Activated B cell treated with CpG ODN at 0.5 μM for 24 hours (primary cell): ENCODE measurements at regions not wholly inside any gene's neighbourhood (a gene's known extent, or its start where the extent isn't known, plus 50 kb on each side); places are given as distances from the start of the nearest gene placed in this dataset.

Source experiments
- ATAC-seq: fragments of 200-7000 bp; cut with Tn5 transposase; one replicate; pipeline ENCODE4 v1.10.0; 2021; ENCODE audit warnings: low read depth, mild to moderate bottlenecking, moderate library complexity
- CTCF ChIA-PET: fragments of 350-600 bp; sonication (Branson Sonifier 250); formaldehyde crosslinking; loops from one replicate; lab custom pipeline; 2021; ENCODE audit warnings: antibody characterized with exemption; lab: Charles Lee
- POLR2A ChIA-PET: fragments of 350-600 bp; sonication (Branson Sonifier 250); formaldehyde crosslinking; loops from one replicate; lab custom pipeline; 2021; ENCODE audit warnings: antibody characterized with exemption; lab: Charles Lee
- DNase-seq: peaks from one replicate; pipeline ENCODE4 v3.0.0; 2022
- H3K27ac Mint-ChIP-seq: one replicate; pipeline ENCODE4 v1.8.0; 2020; ENCODE audit warnings: mixed read lengths
- H3K27me3 Mint-ChIP-seq: one replicate; pipeline ENCODE4 v1.8.0; 2021; ENCODE audit warnings: mixed read lengths
- H3K36me3 Mint-ChIP-seq: one replicate; pipeline ENCODE4 v1.8.0; 2021; ENCODE audit warnings: low read depth, mixed read lengths
- H3K4me1 Mint-ChIP-seq: one replicate; pipeline ENCODE4 v1.8.0; 2021; ENCODE audit warnings: mixed read lengths
- H3K4me3 Mint-ChIP-seq: one replicate; pipeline ENCODE4 v1.8.0; 2020; ENCODE audit warnings: mild to moderate bottlenecking, mixed read lengths
- H3K9me3 Mint-ChIP-seq: one replicate; pipeline ENCODE4 v1.8.0; 2020; ENCODE audit warnings: mixed read lengths
- CTCF ChIP-seq: fragments of 200-600 bp; IDR thresholded peaks from one replicate; pipeline ENCODE4 v1.8.0; 2022; ENCODE audit warnings: antibody characterized with exemption, mild to moderate bottlenecking
- intact Hi-C: fragments of 100-400 bp; cut with micrococcal nuclease; formaldehyde crosslinking; loops from one replicate; pipeline ENCODE4 v1.15.1; 2024

DNA sequence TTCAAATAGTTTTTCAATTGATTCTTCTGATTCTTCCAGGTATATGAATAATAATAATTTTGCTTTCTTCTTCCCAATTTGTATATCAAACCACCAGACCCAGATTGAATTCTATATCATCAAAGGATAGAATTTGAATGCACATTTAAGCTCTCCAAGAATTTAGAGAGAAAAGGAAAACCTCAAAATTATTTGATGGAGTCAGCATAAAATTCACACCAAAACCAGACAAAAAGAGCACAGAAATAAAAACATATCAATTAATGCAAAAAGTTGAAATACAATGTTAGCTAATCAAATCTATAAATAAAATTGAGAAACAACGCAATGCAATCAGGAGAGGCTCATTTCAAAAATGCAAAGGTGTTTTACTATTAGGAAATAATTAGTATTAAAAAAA, 248.0 kb upstream of the HS6ST1 start:
- H3K4me3 Mint-ChIP-seq = no peak overlapping the region
- intact Hi-C loops = no loop called here
- no peak for ATAC-seq
- DNase-seq = no peak
- H3K27me3 Mint-ChIP-seq = peaks cover 3% of the 10 kb centered on the region
- no peaks in the 10 kb centered on the region for H3K36me3 Mint-ChIP-seq
- no peak overlapping the region for H3K27ac Mint-ChIP-seq
- H3K9me3 Mint-ChIP-seq = no peaks in the 10 kb centered on the region
- no peaks in the 10 kb centered on the region for H3K4me1 Mint-ChIP-seq
- TF ChIP-seq CTCF = no peak
- ChIA-PET POLR2A (no interaction called here), CTCF (no interaction called here)

DNA sequence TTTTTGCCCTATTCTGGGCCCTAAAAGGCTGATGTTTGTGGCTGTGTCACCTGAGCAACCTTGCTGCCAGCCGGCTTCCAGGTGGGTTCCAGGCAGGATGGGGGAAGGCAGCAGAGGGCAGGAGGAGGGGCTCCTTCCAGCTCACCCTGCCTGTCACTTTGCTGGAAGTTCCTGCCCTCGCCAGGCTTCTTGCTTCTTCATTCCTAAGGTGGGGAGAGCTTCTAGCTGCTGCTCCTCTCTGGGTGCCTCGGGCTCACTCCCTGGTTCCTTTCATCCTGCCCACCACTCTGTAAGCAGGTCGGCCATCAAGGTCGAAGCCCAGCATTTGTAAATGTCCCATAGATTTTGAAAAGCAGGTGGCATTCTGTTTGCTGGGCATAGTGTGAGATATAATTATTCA, 249.4 kb upstream of the HS6ST1 start:
- H3K27ac Mint-ChIP-seq = no peak overlapping the region
- ChIA-PET CTCF (no interaction called here), POLR2A (no interaction called here)
- H3K4me1 Mint-ChIP-seq = no peaks in the 10 kb centered on the region
- no peaks in the 10 kb centered on the region for H3K9me3 Mint-ChIP-seq
- no peaks in the 10 kb centered on the region for H3K27me3 Mint-ChIP-seq
- H3K4me3 Mint-ChIP-seq = no peak overlapping the region
- ATAC-seq (no peak), DNase-seq (no peak)
- no peak for TF ChIP-seq CTCF
- H3K36me3 Mint-ChIP-seq = no peaks in the 10 kb centered on the region
- intact Hi-C loops = no loop called here

DNA sequence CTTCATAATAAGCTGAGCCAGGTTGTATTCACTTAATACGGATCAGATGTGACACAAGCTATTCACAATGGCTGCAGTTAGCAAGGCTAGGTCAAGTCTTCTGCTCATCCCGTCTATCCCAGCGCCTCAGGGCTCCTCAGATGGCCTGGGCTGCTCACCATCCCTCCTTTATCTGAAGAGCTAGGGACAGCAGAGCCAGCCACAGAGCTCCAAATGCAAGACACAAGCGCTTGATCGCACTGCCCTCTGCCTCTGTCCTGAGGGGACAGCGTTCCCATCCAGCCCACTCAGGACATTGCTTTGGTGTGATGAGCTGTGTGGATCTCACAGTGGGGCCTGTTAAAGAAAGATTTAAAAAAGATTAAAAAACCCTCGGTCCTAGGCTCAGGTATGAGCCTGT, 254.4 kb upstream of the HS6ST1 start:
- ChIA-PET CTCF (no interaction called here), POLR2A (no interaction called here)
- no peak for TF ChIP-seq CTCF
- Mint-ChIP-seq H3K9me3 (no peaks in the 10 kb centered on the region), H3K36me3 (no peaks in the 10 kb centered on the region), H3K27ac (no peak overlapping the region), H3K4me3 (no peak overlapping the region), H3K4me1 (no peaks in the 10 kb centered on the region), H3K27me3 (no peaks in the 10 kb centered on the region)
- intact Hi-C loops = no loop called here
- ATAC-seq (no peak), DNase-seq (no peak)

GRCh38 chr2:128573531-128573930, 254.9 kb upstream of the HS6ST1 start:
- Mint-ChIP-seq H3K4me1 (no peaks in the 10 kb centered on the region), H3K36me3 (no peaks in the 10 kb centered on the region), H3K27ac (no peak overlapping the region), H3K4me3 (no peak overlapping the region), H3K9me3 (no peaks in the 10 kb centered on the region), H3K27me3 (no peaks in the 10 kb centered on the region)
- ChIA-PET POLR2A (no interaction called here), CTCF (no interaction called here)
- DNase-seq = no peak
- ATAC-seq = no peak
- no peak for TF ChIP-seq CTCF
- intact Hi-C loops = no loop called here

DNA sequence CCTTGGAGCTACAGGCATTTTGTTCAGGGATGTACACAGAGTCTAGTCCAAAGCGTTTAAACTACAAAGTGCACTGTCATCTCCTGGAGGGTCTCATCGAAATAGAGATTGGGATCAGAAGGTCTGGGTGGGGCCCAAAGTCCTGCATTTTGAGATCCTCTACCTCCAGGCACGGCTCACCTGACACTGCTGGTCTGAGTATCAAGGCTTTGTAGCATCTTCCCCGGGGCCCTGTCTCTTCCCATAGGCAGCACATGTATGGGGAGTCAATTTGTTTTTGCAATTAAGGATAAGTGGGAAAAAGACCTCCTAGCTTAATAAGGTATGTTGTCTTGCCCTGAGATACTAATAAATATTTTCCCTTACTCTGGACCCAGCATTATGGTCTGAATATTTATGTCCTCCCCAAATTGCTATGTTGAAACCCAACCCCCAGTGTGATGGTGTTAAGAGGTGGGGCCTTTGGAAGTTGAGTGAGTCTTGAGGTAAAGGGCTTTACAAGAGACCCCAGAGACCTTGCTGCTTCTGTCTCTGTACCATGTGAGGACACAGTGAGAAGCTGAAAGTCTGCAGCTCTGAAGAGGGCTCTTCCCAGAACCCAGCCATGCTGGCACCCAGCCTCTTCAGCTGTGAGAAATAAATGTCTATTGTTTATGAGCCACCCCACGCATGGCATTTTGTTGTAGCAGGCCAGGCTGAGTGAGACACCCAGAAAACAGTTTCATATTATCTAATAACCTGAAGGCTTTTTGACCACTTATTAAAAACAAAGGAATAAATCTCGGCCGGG, 258.7 kb upstream of the HS6ST1 start:
- intact Hi-C loops = no loop called here
- no peak overlapping the region for H3K27ac Mint-ChIP-seq
- POLR2A ChIA-PET = no interaction called here
- no peak for ATAC-seq
- no peaks in the 10 kb centered on the region for H3K27me3 Mint-ChIP-seq
- CTCF ChIA-PET = no interaction called here
- no peaks in the 10 kb centered on the region for H3K9me3 Mint-ChIP-seq
- H3K36me3 Mint-ChIP-seq = no peaks in the 10 kb centered on the region
- H3K4me1 Mint-ChIP-seq = no peaks in the 10 kb centered on the region
- no peak overlapping the region for H3K4me3 Mint-ChIP-seq
- no peak for TF ChIP-seq CTCF
- no peak for DNase-seq
